HG02973 (cell line): ENCODE measurements at regions not wholly inside any gene's neighbourhood (a gene's known extent, or its start where the extent isn't known, plus 50 kb on each side); places are given as distances from the start of the nearest gene placed in this dataset.
"Not testable (repeated sequence)": the region's sequence is repeated elsewhere in the genome, so short reads cannot be mapped to it uniquely, and the experiment has no call there.

ENCODE experiments used
- ATAC-seq: cut with Tn5 transposase; IDR thresholded peaks from one replicate; pipeline ENCODE4 v1.9.1; 2021; ENCODE audit warnings: moderate library complexity; ENCODE audit not compliant: unreplicated experiment

DNA sequence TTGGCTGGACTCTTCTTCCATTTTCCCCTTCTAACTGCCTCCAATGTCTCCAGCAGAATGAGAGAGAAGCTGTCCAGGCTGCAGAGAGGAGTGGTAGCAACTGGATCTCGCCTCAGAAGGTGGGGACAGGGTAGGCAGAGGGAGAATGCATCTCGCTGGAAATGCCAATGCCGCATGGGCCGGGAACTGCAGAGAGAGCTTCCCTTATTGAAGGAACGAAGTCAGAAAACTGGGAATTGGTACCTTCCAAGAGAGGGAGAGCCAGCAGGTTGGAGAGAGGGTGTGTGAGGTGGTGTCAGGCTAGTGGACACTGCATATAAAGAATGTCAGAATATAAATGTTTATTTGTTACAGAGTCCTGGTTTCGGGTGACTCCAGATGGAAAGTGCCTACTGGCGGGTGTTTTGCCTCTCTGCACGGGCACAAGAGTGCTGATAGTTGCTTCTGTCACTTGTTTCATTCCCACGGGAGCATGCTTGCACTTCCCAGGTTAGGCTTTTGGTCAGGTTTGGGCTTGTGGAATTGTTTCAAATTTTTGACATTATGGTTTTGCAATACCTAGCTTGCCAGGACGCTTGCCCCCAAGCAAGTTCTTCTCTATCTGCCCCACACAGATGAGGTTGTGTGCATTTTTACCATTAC lies 156.8 kb upstream of the STS start:
- no peak for ATAC-seq

DNA sequence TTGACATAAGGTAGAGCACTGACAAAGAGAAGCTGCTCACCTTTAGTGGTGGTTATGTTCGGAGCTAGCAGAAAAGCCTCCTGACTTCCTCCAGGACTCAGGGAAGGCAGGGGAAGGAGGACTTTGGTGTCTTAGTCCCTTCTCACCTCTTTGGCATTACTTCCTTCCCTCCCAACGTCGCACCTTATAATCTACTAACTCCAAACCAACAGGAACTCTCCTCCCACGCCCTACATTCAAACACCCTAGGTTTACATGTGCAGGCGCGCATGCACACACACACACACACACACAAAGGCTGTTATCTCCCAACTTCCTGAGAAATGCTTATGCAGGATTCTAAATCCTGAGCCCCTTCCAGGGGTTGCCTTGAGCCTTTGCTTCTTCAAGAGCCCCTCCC lies 157.7 kb upstream of the STS start:
- ATAC-seq: no peak

DNA sequence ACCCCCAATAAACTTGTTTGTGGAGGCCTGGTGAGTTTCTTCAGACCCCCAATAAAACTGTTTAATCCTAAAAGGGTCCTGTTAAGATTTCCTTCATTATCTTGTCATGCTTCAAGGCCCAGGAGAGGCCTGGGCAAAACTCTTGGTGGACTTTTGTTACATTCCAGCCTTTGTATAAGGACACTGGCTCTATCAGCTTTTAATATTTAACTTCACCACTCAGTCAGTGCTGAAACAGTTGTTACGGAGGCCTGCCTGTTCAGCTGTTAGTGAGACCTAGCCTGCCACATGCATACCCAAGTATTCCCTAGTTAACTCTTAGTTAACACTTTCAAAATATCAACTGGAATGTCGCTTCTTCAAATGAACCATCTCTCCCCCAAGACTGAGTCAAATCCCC lies 158.8 kb upstream of the STS start:
- not testable (repeated sequence) for ATAC-seq

DNA sequence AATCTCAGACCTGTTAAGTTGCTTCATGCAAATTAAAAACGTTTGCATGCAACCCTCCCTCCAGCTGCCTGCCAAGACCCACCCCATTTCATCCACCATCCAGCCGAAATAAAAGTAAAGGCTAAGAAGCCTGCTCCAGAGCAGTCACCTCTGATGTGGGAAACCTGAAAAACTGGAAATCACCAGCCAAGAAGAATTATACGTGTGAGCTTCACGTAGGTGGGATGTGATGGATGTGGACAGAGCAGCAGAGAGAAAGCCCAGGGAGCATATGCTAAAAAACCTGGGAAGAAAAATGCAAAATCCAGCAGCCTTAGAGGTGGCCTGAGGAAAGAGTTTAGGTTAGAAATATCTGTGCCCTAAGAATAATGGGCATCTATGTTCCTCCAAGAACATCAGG lies 160.6 kb upstream of the STS start:
- ATAC-seq: no peak

DNA sequence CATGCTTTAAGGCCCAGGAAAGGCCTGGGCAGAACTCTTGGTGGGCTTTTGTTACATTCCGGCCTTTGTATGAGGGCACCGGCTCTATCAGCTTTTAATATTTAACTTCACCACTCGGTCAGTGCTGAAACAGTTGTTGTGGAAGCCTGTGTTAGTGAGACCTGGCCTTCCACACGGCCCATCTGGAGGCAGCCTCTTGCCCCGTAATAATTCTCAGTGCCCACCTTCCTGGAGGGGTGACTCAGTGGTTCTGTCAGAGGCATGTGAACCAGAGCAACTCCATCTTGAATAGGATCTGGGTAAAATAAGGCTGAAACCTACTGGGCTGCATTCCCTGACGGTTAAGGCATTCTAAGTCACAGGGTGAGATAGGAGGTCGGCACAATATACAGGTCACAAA lies 162.0 kb upstream of the STS start:
- no peak for ATAC-seq

DNA sequence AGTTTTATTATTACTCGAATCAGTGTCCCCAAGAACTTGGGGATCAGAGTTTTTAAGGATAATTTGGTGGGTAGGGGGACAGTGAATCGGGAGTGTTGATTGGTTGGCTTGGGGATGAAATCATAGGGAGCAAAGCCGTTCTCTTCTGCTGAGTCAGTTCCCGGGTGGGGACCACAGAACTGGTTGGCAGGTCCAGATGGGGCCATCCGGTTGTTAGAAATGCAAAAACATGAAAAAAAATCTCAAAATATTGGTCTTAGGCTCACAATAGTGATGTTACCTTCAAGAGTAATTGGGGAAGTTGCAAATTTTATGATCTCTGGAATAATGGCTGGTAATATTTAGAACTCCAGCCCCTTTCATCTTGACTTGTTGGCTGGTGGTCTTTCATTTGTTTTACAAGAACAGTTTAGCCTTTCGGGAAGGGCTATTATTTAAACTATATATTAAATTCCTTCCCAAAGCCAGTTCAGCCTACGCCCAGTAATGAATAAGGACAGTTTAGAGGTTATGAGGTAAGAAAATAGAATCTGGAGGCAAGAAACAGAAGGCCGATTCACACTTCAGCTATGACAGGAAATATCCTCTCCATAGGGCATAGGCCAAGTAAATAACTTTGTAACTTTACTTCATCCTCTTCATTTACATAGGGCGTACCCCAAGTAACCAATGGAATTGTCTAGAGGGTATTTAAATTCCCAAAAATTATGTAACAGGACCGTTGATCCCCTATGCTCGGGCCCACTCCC lies 164.1 kb upstream of the STS start:
- ATAC-seq: no peak

DNA sequence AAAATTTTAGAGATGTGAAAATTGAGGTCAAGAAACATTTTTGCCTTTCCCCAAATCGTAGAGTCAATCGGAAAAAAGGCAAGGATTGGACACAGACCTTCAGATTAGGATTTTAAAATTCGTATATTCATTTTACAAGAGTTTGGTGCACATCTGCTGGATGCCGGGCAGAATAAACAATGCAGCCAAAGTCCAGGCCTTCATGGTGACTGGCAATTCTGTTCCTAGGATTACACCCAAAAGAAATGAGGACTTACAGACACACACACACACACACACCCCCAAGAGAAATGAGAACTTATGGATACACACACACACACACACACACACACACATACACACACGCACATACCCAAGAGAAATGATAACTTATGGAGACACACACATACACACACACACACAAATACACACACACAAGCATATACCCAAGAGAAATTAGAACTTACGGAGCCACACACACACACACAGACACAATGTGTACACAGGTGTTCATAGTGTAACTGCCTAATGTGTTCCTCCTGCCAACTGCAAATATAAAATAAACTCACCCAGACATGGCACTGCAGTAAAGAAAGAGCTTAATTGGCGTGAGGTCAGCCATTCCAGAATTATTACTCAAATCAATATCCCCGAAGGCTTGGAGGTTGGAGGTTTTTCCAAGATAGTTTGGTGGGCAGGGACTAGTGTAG lies 165.7 kb upstream of the STS start:
- ATAC-seq: no peak

DNA sequence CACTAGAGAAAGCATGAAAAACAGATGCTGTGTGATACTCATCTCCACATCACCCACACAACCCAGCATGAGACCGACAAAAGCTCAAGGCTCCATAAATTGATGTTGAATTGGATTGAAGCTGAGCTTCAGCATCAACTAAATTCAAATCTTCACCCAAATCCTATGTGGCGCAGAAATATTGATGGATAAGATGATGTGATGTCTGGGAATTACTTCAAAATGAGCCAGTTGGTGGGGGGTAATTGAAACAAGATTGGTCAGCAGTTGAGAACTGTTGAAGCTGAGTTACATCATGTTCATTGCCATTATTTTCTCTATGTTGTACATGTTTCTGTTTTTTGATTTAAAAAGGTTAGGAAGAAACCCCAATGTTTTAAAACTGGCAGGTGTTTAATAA lies 166.5 kb upstream of the STS start:
- no peak for ATAC-seq

DNA sequence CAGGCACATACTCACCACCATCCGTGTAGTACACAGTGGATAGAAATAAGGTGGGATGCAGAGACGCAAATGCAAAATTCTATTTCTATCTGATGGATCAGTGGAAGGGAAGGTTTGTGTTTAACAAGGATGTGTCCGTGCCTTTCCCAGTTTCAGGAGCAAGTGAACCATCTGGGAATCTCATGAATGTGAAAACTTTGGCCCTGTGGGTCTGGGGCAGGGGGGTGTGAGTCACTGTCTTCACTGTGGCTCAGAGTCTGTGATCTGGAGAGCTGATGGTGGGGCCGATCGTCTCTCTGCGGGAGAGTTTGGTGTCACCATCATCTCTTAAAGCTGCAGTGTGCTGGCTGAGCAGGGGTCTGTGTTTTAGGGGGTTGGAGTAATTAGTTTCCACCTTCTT lies 179.3 kb upstream of the STS start:
- ATAC-seq: no peak

DNA sequence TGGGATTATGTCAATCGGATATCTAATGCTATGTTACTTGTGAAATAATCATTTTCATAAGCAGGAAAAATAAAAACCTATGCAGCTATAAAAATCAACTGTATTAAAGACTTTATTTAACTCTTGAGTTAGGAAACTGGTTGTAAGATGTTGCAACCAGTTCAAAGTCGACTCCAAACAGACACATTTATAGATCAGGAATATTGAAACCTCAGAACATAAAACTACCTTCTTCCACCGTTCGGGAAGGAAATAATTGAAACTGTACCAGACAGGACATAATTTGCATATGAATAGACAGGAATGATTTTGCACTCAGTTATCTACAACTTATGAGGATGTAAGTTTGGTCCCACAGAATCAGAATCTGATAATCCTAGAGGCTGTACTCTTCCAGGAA lies 181.8 kb upstream of the STS start:
- ATAC-seq: no peak

DNA sequence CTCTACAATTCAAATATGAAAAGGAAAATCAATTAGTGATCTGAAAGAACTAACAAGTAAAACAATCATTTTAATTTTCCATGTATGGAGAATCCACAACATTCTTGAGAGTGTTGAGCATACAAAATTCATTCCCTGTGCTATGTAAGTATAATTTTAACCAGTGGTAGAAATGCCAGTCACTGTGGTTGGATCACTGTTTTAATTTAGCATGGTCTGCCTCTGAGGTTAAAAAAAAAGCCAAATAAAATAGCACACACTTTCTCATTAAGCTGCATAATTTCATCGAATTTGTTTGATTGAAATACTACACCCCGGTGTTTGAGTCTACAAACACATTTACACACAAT lies 185.5 kb upstream of the STS start:
- ATAC-seq: no peak

DNA sequence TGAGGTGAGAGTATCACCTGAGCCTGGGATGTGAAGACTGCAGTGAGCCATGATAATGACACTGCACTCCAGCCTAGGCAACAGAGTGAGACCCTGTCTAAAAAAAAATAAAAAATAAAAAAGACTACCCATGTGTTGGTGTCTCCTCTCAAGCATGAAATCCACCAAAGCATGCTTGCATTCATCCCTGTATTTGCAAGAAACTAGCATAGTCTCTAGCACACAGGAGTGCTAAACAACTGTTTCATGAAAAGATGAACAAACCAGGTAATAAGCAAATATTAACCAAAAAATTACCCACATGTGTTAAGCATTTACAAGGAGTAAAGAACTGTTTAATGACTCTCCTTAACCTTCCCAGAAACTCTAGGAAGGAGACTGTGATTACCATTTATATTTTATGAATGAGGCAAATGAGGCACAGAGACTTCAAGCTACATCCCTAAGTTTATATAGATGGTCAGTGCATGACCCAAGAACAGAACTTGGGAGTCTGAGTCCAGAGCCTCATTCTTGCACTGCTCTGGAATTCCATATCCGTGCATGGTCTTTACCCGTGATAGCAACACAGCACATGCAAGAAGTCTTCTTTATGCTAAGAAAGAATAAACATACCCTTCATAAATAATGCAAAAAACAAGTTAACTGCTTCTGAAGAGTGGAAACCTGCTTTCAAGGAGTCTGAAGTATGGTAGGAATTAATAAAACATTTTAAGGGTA lies 186.1 kb upstream of the STS start:
- no peak for ATAC-seq

DNA sequence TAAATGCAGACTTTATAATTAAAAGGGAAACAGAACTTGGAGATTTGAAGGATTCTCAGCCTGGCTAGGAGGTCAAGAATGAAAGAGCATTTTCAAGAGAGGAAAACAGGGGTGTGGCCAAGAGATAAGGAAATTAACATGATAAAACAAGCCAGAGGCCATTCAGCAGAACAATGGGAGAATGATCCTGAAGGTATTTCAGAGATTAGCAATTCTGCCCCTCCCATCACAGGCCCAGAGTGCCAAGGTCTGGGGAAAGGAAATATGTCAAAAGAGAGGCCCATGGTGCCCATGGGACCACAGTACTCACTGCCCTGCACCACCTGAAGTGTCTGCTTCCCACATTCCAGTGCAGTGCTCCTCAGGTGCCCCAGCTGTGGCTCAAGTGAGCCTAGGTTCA lies 188.5 kb upstream of the STS start:
- ATAC-seq: no peak

DNA sequence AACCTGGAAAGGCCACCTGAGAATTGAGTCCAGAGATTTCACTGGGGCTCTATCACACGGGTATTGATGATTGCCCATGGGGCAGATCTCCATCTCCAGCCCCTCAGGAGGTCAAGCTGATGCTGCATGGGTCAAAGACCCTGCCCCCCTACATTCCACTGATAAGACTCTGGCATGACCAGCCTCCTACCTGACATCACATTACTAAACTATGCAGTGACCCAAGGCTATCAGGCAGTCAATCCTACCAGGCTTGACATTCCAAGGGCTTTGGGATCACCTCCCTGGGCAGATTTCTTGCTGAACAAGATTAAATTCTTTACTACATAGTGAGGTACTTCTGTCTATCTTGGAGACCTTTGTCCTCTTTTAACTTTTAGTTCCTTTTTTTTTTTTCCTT lies 192.7 kb upstream of the STS start:
- ATAC-seq: no peak

DNA sequence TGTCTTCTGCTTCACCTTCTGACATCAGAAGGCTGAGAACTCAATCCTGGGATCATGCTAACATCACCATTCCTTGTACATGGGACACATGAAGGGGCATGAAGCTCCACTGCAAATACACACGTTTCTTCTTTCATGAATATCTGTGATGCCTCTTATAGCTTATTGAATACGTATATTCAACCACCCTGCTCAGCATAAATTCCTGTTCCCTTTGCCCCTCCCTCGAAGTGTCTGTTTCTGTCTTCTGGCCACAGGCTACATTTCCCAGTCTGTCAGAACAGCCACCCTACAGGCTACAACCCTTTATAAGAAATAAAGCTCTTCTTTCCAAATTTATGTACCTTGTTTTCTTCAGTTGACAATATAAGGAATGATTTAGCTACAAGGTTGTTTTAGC lies 201.3 kb upstream of the STS start:
- ATAC-seq: no peak

DNA sequence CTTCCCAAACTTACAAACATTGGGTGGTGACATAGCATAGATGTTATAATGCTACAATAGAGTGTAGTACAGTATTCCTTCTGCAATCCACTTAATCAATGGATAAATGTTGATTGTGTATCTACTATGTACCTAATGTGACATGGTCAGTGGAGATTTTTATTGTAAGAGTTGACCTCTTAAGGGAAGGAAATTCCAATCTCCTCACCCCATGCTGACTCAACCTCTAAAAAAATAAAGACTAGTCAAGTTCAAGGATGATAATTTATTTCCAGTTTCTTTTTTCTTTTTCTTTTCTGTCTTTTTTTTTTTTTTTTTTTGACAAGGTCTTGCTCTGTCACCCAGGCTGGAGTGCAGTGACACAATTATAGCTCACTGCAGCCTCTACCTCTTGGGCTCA lies 206.5 kb upstream of the STS start:
- no peak for ATAC-seq

DNA sequence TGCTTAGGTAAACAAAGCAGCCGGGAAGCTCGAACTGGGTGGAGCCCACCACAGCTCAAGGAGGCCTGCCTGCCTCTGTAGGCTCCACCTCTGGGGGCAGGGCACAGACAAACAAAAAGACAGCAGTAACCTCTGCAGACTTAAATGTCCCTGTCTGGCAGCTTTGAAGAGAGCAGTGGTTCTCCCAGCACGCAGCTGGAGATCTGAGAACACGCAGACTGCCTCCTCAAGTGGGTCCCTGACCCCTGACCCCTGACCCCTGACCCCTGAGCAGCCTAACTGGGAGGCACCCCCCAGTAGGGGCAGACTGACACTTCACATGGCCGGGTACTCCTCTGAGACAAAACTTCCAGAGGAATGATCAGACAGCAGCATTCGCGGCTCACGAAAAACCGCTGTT lies 214.6 kb upstream of the STS start:
- ATAC-seq: not testable (repeated sequence)

DNA sequence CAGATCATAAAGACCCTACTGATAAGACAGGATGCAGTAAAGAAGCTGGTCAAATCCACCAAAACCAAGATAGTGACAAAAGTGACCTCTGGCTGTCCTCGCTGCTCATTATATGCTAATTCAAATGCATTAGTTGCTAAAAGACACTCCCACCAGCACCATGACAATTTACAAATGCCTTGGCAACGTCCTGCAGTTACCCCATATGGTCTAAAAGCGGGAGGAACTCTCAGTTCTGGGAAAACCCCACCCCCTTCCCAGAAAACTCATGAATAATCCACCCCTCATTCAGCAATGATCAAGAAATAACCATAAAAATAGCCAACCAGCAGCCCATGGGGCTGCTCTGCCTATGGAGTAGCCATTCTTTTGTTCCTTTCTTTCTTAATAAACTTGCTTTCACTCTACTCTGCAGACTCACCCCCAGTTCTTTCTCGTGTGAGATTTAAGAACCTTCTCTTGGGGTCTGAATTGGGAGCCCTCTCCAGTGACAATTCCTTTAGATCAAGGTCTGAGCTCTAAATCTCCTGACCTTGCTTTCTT lies 217.1 kb upstream of the STS start:
- no peak for ATAC-seq

DNA sequence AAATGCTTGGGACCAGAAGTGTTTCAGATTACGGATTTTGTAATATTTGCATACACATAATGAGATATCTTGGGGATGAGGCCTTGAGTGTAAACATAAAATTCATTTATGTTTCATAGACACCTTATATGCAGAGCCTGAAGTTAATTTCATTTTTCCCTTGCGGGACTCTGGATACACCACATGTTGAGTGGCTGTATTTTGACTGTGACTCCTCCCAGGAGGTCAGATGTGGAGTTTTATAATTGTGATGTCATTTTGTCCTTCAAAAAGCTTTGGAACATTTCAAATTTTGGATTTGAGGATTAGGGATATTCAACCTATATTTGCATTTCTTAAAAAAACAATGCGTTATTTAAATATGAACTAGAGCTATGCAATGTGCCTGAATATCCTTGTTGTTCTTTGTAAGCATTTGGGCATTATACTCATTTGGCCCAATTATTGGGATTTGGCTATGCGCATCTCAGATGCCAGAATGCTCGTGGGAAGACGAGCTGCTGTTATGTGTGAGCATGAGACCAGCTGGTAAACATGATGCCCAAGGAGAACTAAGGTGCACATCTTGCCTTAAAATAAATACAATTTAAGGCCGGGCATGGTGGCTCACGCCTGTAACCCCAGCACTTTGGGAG lies 223.0 kb upstream of the STS start:
- ATAC-seq: no peak

DNA sequence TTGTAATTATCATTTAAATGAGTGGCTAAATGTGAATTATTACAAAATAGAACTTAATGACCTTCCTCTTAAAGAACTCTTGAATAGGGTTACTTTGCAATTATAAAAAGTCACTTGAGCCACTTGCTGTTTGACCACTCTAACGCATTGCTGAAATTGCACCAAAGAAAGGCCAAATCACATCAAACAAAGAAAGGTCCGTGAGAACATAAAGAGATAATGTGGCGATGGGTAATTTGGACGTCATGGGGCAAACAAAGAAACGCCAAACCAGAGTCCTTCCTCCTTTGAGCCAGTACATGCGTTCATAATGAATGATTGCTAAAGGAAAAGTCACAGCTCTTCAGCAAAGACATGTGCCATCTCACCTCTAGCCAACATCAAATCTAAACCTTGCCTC lies 229.8 kb upstream of the STS start:
- ATAC-seq: no peak

DNA sequence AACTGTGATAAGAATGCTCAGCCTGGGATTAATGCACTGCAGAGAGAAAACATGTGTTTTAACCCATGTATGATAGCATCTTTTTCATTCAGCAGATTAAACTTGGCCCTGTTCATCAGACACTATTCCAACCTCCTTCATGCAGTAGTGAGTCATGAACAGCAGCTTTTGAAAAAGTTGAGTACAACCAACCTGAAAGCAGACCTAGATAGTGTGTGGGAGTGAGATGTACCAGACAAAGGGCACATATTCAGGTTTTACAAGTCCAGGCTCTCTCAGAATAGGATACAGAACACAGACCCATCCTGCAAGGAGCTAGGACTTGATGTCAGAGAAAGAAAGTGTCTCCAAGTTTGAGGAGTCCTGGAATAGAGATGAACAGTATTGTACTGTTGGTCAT lies 237.3 kb upstream of the STS start:
- no peak for ATAC-seq
